ENCODE measurements at regions not wholly inside any gene's neighbourhood (a gene's known extent, or its start where the extent isn't known, plus 50 kb on each side); places are given as distances from the start of the nearest gene placed in this dataset.
"Not testable (repeated sequence)": the region's sequence is repeated elsewhere in the genome, so short reads cannot be mapped to it uniquely, and the experiment has no call there.

DNA sequence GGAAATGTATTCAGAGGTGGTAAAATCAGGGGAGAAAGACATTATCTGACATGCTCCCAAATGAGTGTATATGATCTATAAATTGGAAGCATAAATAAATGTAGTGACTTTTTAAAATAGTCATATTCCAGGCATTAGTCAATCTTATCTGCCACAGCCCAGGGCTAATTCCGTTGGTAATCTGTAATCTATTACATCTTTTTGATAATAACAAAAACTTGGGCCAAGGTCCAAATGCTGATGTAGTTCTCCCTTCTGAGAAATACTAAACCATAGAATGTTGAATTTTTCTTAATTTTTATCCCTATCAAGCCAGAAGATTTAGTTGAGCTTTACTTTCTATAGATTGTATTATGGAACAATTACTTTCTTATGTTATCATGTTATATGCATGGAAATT, 1279.8 kb downstream of the EPHA7 start:
- intact Hi-C loops (cut with DNase I), result no loop called here
- no peak for DNase-seq (ENCODE audit: low spot score)

GRCh38 chr6:92132957-92133356, 1286.4 kb downstream of the EPHA7 start:
- intact Hi-C loops (cut with DNase I), result no loop called here
- DNase-seq (ENCODE audit: low spot score), result no peak

- DNase-seq (ENCODE audit: low spot score), result no peak
- intact Hi-C loops (cut with DNase I), result no loop called here
These were observed 1286.9 kb downstream of the EPHA7 start for GRCh38 chr6:92132457-92132856.

DNA sequence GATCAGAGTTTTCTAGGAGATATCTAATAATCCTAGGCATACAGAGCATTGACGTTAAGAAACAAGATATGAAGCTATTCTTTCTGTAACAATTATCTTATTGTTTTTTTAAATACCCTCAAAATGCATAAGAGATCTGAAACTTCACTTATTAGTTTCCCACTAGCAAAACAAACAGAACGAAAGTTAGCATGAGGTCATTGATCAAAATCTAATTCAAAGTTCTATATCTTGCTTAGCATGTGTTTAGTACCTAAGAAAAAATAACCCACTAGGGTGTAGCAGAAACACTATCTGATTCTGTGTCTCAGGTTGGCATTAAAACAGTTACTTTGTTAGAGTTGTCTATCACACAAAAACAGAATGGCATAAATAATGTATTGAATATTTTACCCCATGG, 1288.4 kb downstream of the EPHA7 start:
- intact Hi-C loops (cut with DNase I), result no loop called here
- DNase-seq (ENCODE audit: low spot score), result no peak

GRCh38 chr6:92126983-92127382, 1292.4 kb downstream of the EPHA7 start:
- no peak for DNase-seq (ENCODE audit: low spot score)
- intact Hi-C loops (cut with DNase I), result no loop called here

DNA sequence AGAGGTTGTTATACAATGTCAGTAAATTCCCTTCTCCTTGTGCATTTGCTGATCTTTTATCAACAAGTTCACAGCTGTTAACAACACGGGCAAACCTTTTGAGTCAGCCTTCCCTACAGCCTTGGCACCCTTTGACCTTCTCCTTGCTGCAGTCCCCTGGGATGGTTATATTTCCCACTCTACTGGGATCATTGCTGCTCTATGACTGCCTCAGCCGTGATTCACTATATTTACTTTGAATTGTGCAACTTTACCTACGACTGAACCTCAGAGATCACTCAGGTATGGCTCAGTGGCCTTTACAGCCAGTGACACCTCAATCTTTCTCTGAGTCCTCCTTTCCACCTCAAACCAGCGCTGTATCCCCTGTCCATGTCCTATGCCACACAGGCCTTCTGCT, 1293.3 kb downstream of the EPHA7 start:
- intact Hi-C loops (cut with DNase I), result no loop called here
- no peak for DNase-seq (ENCODE audit: low spot score)

DNA sequence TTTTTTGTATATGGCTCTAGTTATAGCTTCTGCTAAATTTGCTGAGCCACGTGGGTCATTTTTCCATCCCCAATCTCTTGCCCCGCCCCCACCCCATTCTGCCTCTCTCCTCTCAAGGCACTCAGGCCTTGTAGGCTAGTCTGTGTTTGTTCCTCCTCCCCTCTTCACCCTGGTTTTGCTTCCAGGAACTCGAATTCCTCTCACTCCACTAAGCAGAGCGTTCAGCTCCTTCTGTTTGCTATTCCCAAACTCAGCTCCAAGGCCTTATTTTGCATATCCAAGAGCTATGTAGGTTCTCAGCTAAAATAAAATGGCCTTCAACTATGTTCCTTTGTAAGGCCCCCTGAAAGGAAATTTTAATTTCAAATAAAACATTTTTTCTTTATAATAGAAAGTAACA, 1293.7 kb downstream of the EPHA7 start:
- DNase-seq (ENCODE audit: low spot score), result no peak
- intact Hi-C loops (cut with DNase I), result no loop called here

DNA sequence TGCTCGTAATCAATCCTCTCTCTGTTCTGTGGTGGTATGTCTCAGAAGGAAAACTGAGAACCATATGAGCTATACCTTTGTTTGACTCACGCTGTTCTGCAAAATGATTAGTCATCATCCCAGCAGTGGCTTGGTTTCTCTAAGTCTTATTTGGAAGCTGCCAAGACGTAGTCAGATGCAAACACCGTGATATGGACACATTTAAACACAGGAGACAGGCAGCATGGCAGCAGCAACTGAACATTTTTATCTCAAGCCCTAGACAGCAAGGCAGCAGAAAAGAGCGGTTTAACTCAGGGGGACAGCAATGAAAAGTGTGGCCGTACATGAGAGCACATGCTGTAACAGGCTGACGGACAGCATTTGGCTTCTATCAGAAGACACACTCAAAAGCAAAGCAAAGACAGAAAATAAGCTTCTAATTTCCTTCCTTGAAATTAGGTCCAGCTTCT, 1295.1 kb downstream of the EPHA7 start:
- intact Hi-C loops (cut with DNase I), result no loop called here

GRCh38 chr6:92122746-92123145, 1296.6 kb downstream of the EPHA7 start:
- intact Hi-C loops (cut with DNase I), result no loop called here
- DNase-seq (ENCODE audit: low spot score), result no peak

More for the DNA sequence above, 1295.1 kb downstream of the EPHA7 start:
- DNase-seq (ENCODE audit: low spot score), result no peak

- DNase-seq (ENCODE audit: low spot score), result no peak
- intact Hi-C loops (cut with DNase I), result no loop called here
These were observed 1298.1 kb downstream of the EPHA7 start for GRCh38 chr6:92121228-92121627.

GRCh38 chr6:92117800-92118199, 1301.6 kb downstream of the EPHA7 start:
- no peak for DNase-seq (ENCODE audit: low spot score)
- intact Hi-C loops (cut with DNase I), result no loop called here

GRCh38 chr6:92114797-92115196, 1304.6 kb downstream of the EPHA7 start:
- DNase-seq (ENCODE audit: low spot score), result no peak

DNA sequence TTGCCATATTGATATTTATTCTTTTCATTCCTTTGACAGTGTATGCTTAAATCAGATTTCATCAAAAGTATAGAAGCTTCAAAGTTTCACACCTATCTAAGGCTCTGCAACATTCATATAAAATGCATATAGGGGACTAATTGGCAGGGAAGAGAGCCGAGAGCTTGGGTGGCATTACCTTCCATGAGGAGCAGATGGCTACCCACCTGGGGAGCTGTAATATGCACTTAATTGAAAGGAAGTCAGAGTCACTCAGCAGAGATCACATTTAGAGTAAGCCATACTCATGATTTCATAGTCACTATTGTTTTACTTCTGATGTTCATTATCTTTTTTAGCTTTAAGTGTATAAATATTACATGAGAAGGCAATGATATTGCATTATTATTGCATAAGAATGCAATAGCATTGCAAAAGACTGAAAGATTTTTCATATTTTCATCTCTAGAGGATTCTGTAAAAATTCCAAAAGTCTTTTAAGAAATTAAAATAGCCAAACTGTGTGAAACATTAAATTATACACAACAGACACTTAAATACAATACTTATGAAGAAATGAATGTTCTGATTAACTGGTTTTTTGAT, 1305.2 kb downstream of the EPHA7 start:
- no peak for DNase-seq (ENCODE audit: low spot score)
- intact Hi-C loops (cut with DNase I), result no loop called here

More at GRCh38 chr6:92114797-92115196, 1304.6 kb downstream of the EPHA7 start:
- intact Hi-C loops (cut with DNase I), result no loop called here

GRCh38 chr6:92111386-92111785, 1308.0 kb downstream of the EPHA7 start:
- no peak for DNase-seq (ENCODE audit: low spot score)
- intact Hi-C loops (cut with DNase I), result no loop called here

DNA sequence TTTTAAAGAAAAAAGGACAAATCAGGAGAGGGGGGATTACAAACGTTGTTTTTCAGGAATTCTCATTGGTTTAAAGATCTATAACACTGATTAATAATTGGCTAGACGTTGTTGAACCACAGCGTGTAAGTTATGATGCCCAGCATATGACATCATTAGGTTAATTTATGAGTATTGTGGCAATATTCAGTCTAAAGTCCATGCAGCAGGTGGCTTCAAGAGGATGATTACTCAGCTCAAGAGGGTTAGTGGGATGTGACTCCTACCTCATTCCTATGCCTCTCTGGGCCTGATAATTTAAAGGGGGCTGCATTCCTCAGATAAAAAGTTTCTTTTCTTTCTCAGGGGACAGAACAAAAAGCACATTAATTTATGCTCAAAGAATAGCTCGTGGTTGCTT, 1309.0 kb downstream of the EPHA7 start:
- no peak for DNase-seq (ENCODE audit: low spot score)
- intact Hi-C loops (cut with DNase I), result no loop called here

DNA sequence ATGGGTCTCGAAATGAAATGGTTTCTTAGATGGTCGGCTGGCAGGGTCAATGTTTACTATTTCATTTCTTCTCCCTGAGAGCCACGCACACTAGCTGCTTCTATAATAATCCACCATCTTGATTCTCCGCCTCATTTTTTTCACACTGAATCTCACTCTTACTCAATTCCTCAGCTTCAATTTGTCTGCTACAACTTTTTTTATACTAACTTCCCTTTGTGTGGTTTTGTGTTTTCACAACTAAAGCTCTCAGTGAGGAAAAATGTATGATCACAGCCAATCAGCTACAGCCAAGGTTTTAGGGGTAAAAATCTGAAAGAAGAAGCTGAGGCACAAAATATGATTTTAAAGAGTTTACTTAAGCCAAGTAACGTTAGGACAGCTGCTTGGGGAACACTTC, 1309.4 kb downstream of the EPHA7 start:
- no peak for DNase-seq (ENCODE audit: low spot score)
- intact Hi-C loops (cut with DNase I), result no loop called here

DNA sequence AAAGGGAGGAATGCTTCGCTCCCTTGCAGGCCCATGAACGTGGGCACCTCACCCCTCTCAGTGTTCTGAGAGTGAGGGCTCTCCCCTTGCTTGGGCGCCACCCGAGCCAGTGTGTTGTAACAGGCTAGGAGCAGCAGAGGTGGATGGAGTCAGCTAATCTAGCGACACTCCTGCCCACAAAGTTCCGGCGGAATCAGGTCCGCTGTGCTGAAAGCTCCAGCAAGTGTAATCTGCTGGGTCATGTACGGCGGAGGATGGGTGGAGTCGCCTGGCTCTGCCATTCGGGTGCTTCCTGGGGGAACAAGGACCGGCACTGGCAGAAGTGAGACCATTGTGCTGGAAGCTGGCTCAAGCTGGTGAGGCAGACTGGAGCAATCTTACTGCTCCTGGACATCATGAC, 1310.1 kb downstream of the EPHA7 start:
- DNase-seq (ENCODE audit: low spot score), result no peak
- intact Hi-C loops (cut with DNase I), result no loop called here

- no peak for DNase-seq (ENCODE audit: low spot score)
- intact Hi-C loops (cut with DNase I), result no loop called here
These were observed 1332.6 kb downstream of the EPHA7 start for GRCh38 chr6:92086750-92087149.

- DNase-seq (ENCODE audit: low spot score); intact Hi-C loops (cut with DNase I): not testable (repeated sequence)
These were observed 1335.4 kb downstream of the EPHA7 start for GRCh38 chr6:92083914-92084313.

DNA sequence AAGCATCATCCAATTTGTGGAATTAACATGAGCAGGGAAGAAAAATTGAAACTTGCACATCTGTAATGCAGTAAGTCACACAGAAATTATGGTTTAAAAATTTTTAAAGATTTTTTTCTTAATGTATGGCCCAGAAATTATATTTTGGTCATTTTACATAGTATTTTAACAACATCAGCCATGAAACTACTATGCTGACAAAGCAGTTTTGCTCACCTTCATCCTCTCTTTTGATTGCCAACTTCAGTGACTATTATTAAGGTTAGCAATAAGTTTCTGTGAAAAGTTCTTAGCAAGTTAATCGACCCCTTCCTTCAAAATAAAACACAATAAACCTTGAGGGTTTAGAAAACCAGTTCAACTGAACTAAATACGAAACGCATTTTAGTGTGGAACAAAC, 1347.0 kb downstream of the EPHA7 start:
- intact Hi-C loops (cut with DNase I), result no loop called here
- DNase-seq (ENCODE audit: low spot score), result no peak

GRCh38 chr6:92069781-92070180, 1349.6 kb downstream of the EPHA7 start:
- no peak for DNase-seq (ENCODE audit: low spot score)
- intact Hi-C loops (cut with DNase I), result no loop called here

DNA sequence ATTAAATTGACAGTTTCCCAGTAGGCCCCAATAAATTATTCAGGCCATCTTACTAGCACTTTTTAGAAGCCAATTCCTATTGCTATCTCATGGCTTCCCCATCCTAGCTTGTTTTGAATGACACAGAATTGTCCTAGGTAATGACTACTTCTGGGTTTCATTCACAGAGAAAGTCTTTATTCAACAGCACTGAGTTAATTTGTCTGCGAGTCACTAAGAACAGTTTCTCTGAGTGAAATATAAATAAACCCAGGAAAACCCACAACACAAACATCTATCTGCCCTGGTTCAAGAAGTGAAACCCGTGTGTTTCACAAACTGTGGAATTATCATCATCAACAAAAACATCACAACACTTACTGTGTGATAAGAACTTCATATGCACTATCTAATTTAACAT, 1366.8 kb downstream of the EPHA7 start:
- no peak for DNase-seq (ENCODE audit: low spot score)
- intact Hi-C loops (cut with DNase I), result no loop called here
